Activated CD8-positive, alpha-beta memory T cell treated with anti-CD3 and anti-CD28 coated beads for 24 hours (primary cell): ENCODE measurements at regions not wholly inside any gene's neighbourhood (a gene's known extent, or its start where the extent isn't known, plus 50 kb on each side); places are given as distances from the start of the nearest gene placed in this dataset.

Experiments used
- DNase-seq: peaks from one replicate; pipeline ENCODE4 v3.0.0-alpha.2; 2020

DNA sequence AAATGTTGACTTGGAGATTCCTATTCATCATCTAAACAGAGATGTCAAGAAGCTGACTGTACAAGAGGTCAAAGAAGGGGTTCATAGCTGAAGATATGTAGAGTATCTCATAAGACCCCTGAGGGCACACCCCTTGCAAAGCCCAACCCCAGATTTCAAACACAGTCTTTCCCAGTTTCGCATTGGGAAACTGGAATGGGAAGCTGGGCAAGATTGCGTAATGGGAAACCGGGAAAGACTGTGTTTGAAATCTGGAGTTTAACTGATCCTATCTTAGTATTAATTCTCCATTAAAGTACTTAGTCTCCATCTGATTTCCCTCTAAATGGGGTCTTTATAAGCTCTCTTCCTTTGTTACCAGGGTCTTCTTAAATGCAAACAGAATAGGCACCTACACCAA lies 99.5 kb downstream of the FAM76B start:
- DNase-seq: no peak

- no peak for DNase-seq
Observed at GRCh38 chr11:95688501-95689222, 100.9 kb downstream of the FAM76B start.

DNA sequence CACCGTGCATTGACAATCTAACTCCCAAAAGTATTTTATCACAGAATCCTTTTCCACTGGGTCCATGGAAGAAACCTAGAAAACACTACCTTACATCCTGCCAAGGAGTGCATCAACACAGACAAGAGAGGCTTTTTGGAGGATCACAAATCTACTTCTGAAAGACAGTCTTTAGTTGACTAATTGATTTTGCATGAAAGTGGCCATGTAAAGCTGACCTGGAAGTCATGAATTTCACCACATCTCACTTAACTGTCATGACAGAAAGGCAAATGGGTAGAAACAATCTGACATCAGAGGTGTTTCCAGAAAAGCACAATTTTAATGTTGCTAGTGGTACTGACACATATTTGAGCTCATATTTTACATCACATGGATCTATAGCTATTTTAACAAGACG lies 101.6 kb downstream of the FAM76B start:
- no peak for DNase-seq

DNA sequence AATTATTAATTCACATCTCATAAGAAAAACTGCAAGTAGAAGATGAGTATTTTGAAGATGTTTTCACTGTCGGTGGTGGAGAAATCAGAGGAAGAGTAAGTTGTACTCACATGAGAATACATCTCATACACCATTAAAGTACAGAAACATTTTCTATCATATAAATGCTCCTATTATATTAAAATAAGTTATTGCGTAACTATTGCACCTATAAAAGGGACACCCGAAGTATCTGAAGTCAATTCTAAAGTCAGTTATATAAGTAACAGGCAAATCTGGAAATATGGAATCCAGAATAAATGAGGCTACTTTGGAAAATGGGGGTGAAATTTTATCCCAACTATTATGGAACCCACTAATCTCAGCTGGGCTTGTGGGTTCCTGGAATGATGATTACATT lies 103.3 kb downstream of the FAM76B start:
- no peak for DNase-seq

DNA sequence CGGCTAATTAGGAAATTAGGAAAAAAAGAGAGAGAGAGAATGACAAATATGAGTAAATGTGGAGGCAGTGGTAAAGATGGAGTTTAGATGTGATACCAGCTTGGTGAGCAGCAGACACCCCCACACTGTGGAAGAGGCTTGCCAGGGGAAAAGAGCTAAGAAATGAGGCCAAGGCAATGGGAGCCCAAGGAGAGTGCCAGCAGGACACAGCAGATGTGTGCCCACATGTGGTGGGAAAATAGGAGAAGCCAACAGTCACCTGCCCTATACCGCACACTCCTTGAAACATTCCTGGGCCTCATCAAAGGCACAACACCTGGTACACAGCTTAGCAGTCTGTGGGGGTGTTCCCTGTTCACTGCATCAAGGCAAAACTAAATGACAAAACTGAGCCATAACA lies 104.9 kb downstream of the FAM76B start:
- no peak for DNase-seq

- DNase-seq: no peak
Observed at GRCh38 chr11:95684170-95684569, 105.4 kb downstream of the FAM76B start.

GRCh38 chr11:95682552-95682951 lies 107.0 kb downstream of the FAM76B start:
- no peak for DNase-seq

- DNase-seq: no peak
Observed at GRCh38 chr11:95680169-95680929, 109.2 kb downstream of the FAM76B start.

DNA sequence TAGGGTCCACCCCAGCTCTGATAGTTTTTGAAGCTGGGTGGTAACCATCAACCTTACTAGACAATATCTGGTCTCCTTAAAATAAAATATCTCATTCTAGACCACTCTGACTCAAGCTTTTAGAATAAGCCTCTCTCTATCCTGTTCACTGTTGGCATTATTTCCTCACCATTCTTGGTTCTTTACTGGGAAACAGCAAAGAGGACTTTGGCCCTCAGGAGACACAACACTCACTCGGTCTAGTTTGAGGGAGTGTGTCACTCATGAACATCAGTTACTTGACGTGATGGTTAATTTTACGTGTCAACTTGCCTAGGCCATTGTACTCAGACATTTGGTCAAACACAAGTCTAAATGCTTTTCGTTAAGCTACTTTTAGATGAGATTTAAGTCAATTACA lies 110.6 kb downstream of the FAM76B start:
- no peak for DNase-seq

- DNase-seq: no peak
Observed at GRCh38 chr11:95676308-95676707, 113.3 kb downstream of the FAM76B start.

- DNase-seq: no peak
Observed at GRCh38 chr11:95675585-95675984, 114.0 kb downstream of the FAM76B start.

DNA sequence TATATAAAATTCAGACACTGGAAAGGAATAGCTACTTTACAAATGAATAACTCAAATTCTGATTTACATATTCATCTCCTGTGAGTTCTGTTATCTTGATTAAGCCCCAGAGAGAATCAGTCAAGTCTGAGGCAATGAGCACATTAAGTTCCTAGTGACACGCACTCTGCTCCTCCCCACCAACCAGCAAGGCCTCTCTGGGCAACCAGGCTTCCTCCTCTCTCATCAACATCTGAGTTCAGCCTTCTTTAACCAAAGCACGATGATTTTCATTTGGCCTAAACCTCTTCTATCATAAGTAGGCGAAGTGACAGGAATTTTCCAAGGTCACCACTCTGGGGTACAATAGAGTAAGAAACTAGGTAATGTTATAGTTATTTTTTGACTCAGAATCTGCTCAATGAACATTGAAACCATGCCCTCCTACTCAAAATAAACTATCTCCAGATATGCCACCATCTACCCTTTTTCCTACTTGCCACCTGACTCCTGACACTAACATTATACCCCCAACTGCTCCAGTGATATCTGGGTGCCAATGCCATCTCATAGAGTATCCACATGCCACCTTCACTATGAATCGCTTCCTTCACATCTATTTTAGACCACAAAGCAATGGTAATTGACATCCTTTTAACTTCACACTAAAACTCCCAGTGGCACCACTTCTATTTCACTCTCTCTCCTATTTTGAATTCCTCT lies 114.8 kb downstream of the FAM76B start:
- no peak for DNase-seq

DNA sequence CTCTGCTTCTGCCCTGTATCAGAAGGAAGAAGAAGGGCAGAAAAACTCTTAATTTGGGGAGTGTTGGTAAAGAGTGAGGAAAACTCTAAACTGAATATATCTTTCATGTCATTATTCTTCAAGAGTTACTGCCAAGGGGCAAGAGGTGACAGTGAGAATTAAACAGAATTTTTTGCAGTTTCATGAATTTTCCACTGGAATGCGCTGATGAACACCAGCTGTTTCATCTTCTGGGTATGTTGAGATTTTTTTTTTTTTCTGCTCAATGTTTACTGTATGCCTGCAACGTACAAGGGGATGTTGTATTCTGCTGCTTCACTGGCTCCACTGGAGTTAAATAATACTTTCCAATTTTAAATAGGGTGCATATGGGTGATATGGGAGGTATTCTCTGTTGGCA lies 117.8 kb downstream of the FAM76B start:
- DNase-seq: no peak

DNA sequence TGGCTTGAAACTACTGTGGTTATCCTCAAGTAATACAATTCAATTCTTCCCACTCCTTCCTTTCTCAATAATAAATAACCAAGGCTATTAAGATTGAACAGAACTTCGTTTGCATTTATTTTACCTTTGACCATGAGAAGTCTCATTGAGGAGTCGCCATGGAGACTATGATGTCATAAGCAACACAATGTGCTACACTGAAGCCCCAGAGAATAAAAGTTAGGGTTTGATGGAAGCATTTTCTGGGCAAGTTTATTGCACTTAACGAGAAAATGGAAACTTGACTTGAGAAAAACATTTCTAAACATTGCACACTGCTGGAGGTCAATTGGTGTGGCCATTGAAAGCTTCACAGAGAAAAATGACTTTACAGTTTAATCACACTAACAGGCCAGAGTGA lies 121.5 kb downstream of the FAM76B start:
- DNase-seq: no peak

GRCh38 chr11:95661162-95661561 lies 128.4 kb downstream of the FAM76B start:
- DNase-seq: no peak

GRCh38 chr11:95660038-95660437 lies 129.5 kb downstream of the FAM76B start:
- no peak for DNase-seq

- no peak for DNase-seq
Observed at GRCh38 chr11:95659088-95659487, 130.5 kb downstream of the FAM76B start.

GRCh38 chr11:95655536-95655935 lies 134.0 kb downstream of the FAM76B start:
- no peak for DNase-seq

DNA sequence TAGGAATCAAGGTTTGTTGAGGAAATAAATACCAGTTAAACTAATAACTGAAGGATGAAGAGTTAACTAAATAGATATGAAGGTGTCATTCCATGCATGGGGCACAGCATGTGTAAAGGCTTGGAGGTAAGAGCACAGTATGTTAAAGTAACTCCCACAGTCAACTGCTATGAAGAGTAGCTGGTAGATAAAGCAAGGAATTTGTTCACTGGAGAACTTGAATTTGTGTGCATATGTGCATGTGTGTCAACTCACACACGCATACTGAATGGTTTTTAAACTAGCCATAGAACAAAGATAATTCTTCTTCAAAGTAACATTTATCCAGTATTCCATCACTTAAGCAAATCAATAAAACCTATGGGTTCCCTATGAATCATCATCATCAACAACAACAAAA lies 135.9 kb downstream of the FAM76B start:
- no peak for DNase-seq

DNA sequence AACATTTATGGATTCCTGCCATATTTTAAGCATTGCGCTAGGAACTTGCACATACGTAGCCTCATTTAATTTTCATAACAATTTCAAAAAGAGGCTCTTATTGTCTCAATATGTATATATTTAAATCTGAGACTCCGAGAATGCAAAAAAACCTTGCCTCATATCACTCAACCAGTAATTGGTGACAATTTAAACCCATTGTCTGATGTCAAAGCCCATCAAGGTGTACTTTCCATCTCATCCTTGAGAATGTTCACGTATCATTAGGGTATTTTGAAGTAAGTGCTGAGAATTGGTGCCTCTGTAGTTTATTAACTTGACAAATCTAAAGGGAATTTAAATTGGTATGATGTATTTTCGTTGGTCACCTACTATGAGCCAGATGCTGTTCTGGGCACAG lies 136.5 kb downstream of the FAM76B start:
- DNase-seq: no peak

DNA sequence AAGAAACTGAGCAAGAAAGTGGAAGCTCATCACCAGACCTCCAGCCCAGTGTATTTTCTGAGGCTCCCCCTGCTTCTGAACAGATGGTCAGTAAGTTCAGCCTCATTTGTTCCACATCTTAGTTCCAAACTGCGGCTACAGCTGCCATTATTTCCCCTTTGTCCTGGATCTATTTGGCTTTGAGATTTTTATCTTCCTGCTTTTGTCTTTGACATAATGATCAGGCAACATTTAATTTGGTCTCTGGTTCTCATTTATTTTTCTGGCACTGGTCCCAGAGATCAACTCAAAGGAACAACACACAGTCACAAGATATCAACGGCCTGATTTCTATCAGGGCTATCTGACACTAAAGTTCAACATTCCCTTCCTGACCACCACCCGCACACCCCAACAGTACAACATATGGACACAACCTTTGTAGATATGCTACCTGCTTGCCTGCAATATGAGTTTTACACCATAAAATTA lies 137.5 kb downstream of the FAM76B start:
- DNase-seq: no peak

- no peak for DNase-seq
Observed at GRCh38 chr11:95650276-95650675, 139.3 kb downstream of the FAM76B start.

DNA sequence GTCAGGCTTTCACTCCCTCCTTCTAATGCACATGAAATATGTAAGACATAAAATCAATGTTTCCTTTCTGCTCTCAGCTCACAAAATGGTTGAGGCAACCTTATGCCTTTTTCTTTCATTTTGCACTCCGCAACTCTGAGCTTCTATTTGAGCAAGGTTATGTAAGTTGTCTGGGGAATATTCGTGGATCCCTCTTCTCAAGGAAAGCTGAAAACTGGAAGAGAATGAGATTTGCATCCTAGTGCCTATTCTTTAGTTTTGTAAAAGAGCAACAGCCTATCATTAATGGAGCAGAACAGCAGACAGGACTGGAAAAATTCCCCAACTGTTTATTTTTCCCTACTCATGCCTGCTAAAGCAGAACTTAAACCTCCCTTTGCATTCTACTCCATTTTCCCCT lies 141.7 kb downstream of the FAM76B start:
- DNase-seq: no peak

GRCh38 chr11:95647355-95647754 lies 142.2 kb downstream of the FAM76B start:
- no peak for DNase-seq
